Heart right ventricle (tissue), 16 donors: ENCODE measurements at regions not wholly inside any gene's neighbourhood (a gene's known extent, or its start where the extent isn't known, plus 50 kb on each side); places are given as distances from the start of the nearest gene placed in this dataset.

Source experiments
- ATAC-seq, 8 donors: fragments of 200-7000 bp; cut with Tn5 transposase; one replicate each; pipeline ENCODE4 v1.9.1; 2020; ENCODE audit warnings: mild to moderate bottlenecking in 8 of 8, moderate library complexity in 8 of 8, moderate number of reproducible peaks in 1 of 8
- DNase-seq, 2 donors: peaks; one replicate each; pipeline ENCODE4 v3.0.0-alpha.2; 2020
- H3K27ac ChIP-seq, 10 donors: fragments of 200-600 bp; sonication (generic) in 2 of 10; one replicate each; pipeline versions ENCODE4 v1.5.0 to v1.8.0; 2020 to 2022; ENCODE audit warnings: mild to moderate bottlenecking in 3 of 10
- H3K27me3 ChIP-seq, 7 donors: fragments of 200-600 bp; one replicate each; pipeline ENCODE4 v1.8.0; 2021 to 2022; ENCODE audit warnings: mild to moderate bottlenecking in 2 of 7
- H3K36me3 ChIP-seq, 9 donors: fragments of 200-600 bp; sonication (generic) in 1 of 9; one replicate each; pipeline versions ENCODE4 v1.5.0 to v1.8.0; 2020 to 2022; ENCODE audit warnings: mild to moderate bottlenecking in 2 of 9
- H3K4me1 ChIP-seq, 9 donors: fragments of 200-600 bp; sonication (generic) in 1 of 9; one replicate each; pipeline versions ENCODE4 v1.5.0 to v1.8.0; 2020 to 2022; ENCODE audit warnings: mild to moderate bottlenecking in 4 of 9
- H3K4me3 ChIP-seq, 10 donors: fragments of 200-600 bp; sonication (generic) in 2 of 10; one replicate each; pipeline versions ENCODE4 v1.5.0 to v1.8.0; 2020 to 2022; ENCODE audit warnings: mild to moderate bottlenecking in 7 of 10, moderate library complexity in 2 of 10
- H3K9me3 ChIP-seq, 11 donors: fragments of 200-600 bp in 10 of 11; sonication (generic) in 2 of 11; one replicate each; pipeline versions ENCODE4 v1.5.0 to v1.8.0; 2013 to 2022; ENCODE audit warnings: mild to moderate bottlenecking in 2 of 11, control low read depth in 1 of 11, moderate library complexity in 1 of 11
- CTCF ChIP-seq, 9 donors: fragments of 200-600 bp; sonication (generic) in 2 of 9; IDR thresholded peaks; one replicate each; pipeline versions ENCODE4 v1.5.0 to v1.8.0; 2021 to 2022; ENCODE audit warnings: antibody characterized with exemption in 9 of 9, mild to moderate bottlenecking in 5 of 9, moderate library complexity in 1 of 9
- WGBS, 2 donors: extraction: QIAGEN DNeasy Blood & Tissue Kit; methylation state at CpG; one replicate each; pipeline ENCODE4 v1.1.7; 2013; ENCODE audit warnings: inconsistent platforms in 1 of 2; 5-methylcytosine and 5-hydroxymethylcytosine counted together
- intact Hi-C, 10 donors: fragments of 100-400 bp; cut with DNase I; formaldehyde crosslinking; loops; one replicate each; pipeline versions ENCODE4 v1.11.1 to v1.14.2; 2022
- donor health status: Arrhythmogenic right ventricular cardiomyopathy.
- donor health status: ischemic (EF 13 %, LVEDD 7.1; RV severe dilation, severe dysfunction).
- donor health status: healthy with polysubstance abuse.
- donor health status: DM: no; HTN: yes; CAD: no.
- donor health status: DM: no; HTN: no; CAD: no.
- donor health status: ischemic (EF 25% LVEDD 6.9; RV normal size, moderate dysfunction).
- donor health status: ischemic (EF 25% LVEDD 5.7; RV mildly dilated, moderate dysfunction).
- donor health status: healthy.
- donor health status: DM: yes; HTN: yes; CAD: no.
- donor health status: Ischemic cardiomyopathy.
- donor health status: ischemic (EF 35%, LVEDD 5.7; RV mildly dilated, moderate dysfunction).
- donor health status: nonischemic (EF 11% LVEDD 7.7; RV severe dilation, severe dysfunction).
- donor health status: DM: yes; HTN: yes; CAD: no.
- donor health status: PGD.
- donor health status: ischemic (EF 29% LVEDD 5.4; RV normal size, mild dysfunction).
- donor health status: nonischemic (EF 23%, LVEDD 6.1; RV moderate dilation, normal function).

GRCh38 chr22:46042786-46043185 is 65.8 kb upstream of the WNT7B start:
- TF ChIP-seq CTCF (IDR thresholded peaks at IDR 0.05): no peak
- Histone ChIP-seq H3K9me3 (no peaks in the 10 kb centered on the region), H3K36me3 (peaks cover 0 to 5% (median 0%) of the 10 kb centered on the region in 9 donors), H3K27ac (peak overlapping the region in 9 of 10 donors; percentile 91 to 100 (median 96)), H3K27me3 (no peaks in the 10 kb centered on the region), H3K4me1 (peaks cover 11 to 78% (median 53%) of the 10 kb centered on the region in 9 donors), H3K4me3 (peak overlapping the region in 4 of 10 donors; percentile 30 to 66 (median 64))
- DNase-seq (no peak), ATAC-seq (no peak)
- intact Hi-C loops: loop anchor here in 1 of 10 donors (5.0 kb wide), 1 partner anchor 45 kb away; no protein-coding TSS in a partner anchor
- WGBS, 2 donors: 63 to 75% methylated on average over 11 of the region's 11 CpGs

GRCh38 chr22:46043339-46043738 is 66.4 kb upstream of the WNT7B start:
- H3K4me3 ChIP-seq: peak overlapping the region in 9 of 10 donors; percentile 57 to 77 (median 64)
- no peak for ATAC-seq
- H3K27me3 ChIP-seq: no peaks in the 10 kb centered on the region
- peaks cover 0 to 5% (median 0%) of the 10 kb centered on the region in 9 donors for H3K36me3 ChIP-seq
- H3K27ac ChIP-seq: peak overlapping the region; percentile 91 to 100 (median 96)
- WGBS, 2 donors: 59 to 73% methylated on average over 7 of the region's 7 CpGs
- DNase-seq: no peak
- intact Hi-C loops: loop anchor here in 1 of 10 donors (5.0 kb wide), 1 partner anchor 46 kb away; no protein-coding TSS in a partner anchor
- peaks cover 16 to 78% (median 57%) of the 10 kb centered on the region in 9 donors for H3K4me1 ChIP-seq
- no peak for TF ChIP-seq CTCF (IDR thresholded peaks at IDR 0.05)
- H3K9me3 ChIP-seq: no peaks in the 10 kb centered on the region

GRCh38 chr22:46043816-46044620 is 67.1 kb upstream of the WNT7B start:
- no peaks in the 10 kb centered on the region for H3K27me3 ChIP-seq
- H3K4me1 ChIP-seq: peaks cover 16 to 83% (median 64%) of the 10 kb centered on the region in 9 donors
- H3K36me3 ChIP-seq: peaks cover 0 to 5% (median 0%) of the 10 kb centered on the region in 9 donors
- ATAC-seq (peak; percentile 9 to 48 (median 32)), DNase-seq (no peak)
- intact Hi-C loops: loop anchor here in 1 of 10 donors (5.0 kb wide), 1 partner anchor 47 kb away; no protein-coding TSS in a partner anchor
- TF ChIP-seq CTCF (IDR thresholded peaks at IDR 0.05): no peak
- H3K9me3 ChIP-seq: no peaks in the 10 kb centered on the region
- H3K4me3 ChIP-seq: peak overlapping the region; percentile 46 to 77 (median 64)
- 16 to 28% methylated on average over 28 of the region's 28 CpGs for WGBS, 2 donors
- H3K27ac ChIP-seq: peak overlapping the region; percentile 91 to 100 (median 96)

- Histone ChIP-seq H3K36me3 (peaks cover 0 to 8% (median 0%) of the 10 kb centered on the region in 9 donors), H3K4me3 (peak overlapping the region; percentile 46 to 77 (median 64)), H3K27me3 (no peaks in the 10 kb centered on the region), H3K4me1 (peaks cover 16 to 90% (median 69%) of the 10 kb centered on the region in 9 donors), H3K27ac (peak overlapping the region; percentile 91 to 100 (median 96)), H3K9me3 (no peaks in the 10 kb centered on the region)
- ATAC-seq (peak; percentile 11 to 57 (median 33)), DNase-seq (peak in 1 of 2 donors; percentile 66)
- intact Hi-C loops: loop anchor here in 1 of 10 donors (5.0 kb wide), 1 partner anchor 48 kb away; no protein-coding TSS in a partner anchor
- no peak for TF ChIP-seq CTCF (IDR thresholded peaks at IDR 0.05)
- WGBS, 2 donors: 2 to 3% methylated on average over 70 to 87 of the region's 87 CpGs
Observed at GRCh38 chr22:46044621-46045458, 67.9 kb upstream of the WNT7B start.
